ENCODE measurements at regions not wholly inside any gene's neighbourhood (a gene's known extent, or its start where the extent isn't known, plus 50 kb on each side); places are given as distances from the start of the nearest gene placed in this dataset.
"Not testable (repeated sequence)": the region's sequence is repeated elsewhere in the genome, so short reads cannot be mapped to it uniquely, and the experiment has no call there.

DNA sequence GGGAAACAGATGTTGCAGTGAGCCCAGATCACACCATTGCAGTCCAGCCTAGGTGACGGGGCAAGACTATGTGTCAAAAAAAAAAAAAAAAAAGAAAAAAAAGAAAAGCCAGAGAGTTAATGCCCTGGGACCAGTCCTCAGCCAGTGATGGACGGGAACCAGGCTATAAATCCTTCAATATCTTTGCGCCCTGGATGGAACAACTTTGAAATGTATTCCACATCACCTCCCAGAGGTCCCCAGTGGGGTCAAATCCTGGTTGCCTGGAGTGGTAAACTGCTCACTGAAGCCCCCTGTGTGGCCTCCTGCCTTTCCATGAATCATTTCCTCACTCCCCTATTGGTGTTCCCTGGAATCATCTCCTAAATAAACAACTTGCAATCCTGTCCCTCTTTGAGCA lies 166.9 kb downstream of the DEFB131A start:
- DNase-seq, result no peak
- H3K4me1 ChIP-seq (ENCODE audit: control insufficient read depth in 1 of 2, insufficient read depth in 2 of 2, low read length in 2 of 2), result no peaks in the 10 kb centered on the region
- no peak overlapping the region for H3K9ac ChIP-seq (ENCODE audit: insufficient read depth, low read length, poor library complexity, severe bottlenecking)
- H3K27me3 ChIP-seq (ENCODE audit: control insufficient read depth in 2 of 2, insufficient read depth in 2 of 2, low read length in 2 of 2), result no peaks in the 10 kb centered on the region
- H3K9me3 Mint-ChIP-seq, result peaks cover 0 to 5% (median 0%) of the 10 kb centered on the region in 7 donors
- WGBS (ENCODE audit: insufficient coverage), result 72% methylated on average over 3 of the region's 3 CpGs
- TF ChIP-seq, protein P1, sequence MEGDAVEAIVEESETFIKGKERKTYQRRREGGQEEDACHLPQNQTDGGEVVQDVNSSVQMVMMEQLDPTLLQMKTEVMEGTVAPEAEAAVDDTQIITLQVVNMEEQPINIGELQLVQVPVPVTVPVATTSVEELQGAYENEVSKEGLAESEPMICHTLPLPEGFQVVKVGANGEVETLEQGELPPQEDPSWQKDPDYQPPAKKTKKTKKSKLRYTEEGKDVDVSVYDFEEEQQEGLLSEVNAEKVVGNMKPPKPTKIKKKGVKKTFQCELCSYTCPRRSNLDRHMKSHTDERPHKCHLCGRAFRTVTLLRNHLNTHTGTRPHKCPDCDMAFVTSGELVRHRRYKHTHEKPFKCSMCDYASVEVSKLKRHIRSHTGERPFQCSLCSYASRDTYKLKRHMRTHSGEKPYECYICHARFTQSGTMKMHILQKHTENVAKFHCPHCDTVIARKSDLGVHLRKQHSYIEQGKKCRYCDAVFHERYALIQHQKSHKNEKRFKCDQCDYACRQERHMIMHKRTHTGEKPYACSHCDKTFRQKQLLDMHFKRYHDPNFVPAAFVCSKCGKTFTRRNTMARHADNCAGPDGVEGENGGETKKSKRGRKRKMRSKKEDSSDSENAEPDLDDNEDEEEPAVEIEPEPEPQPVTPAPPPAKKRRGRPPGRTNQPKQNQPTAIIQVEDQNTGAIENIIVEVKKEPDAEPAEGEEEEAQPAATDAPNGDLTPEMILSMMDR (IDR thresholded peaks at IDR 0.05), result no peak
- H2AFZ ChIP-seq (ENCODE audit: insufficient read depth, low read depth, low read length, poor library complexity, severe bottlenecking), result no peak overlapping the region
- no peak overlapping the region for H3K4me3 Mint-ChIP-seq
- no peak overlapping the region for H3K27ac Mint-ChIP-seq
- no peaks in the 10 kb centered on the region for H3K4me1 Mint-ChIP-seq
- no peak overlapping the region for H3K4me3 ChIP-seq (replicated peaks in 1 of 3; ENCODE audit: low read depth in 2 of 3, low read length in 3 of 3)
- no peak overlapping the region for H3K27ac ChIP-seq (ENCODE audit: low read depth in 1 of 2, low read length in 2 of 2)
- H3K79me2 ChIP-seq (ENCODE audit: insufficient read depth, low read length), result no peaks in the 10 kb centered on the region
- H3K4me2 ChIP-seq (replicated peaks; ENCODE audit: extremely low read depth, low read length, poor library complexity, severe bottlenecking), result no peak overlapping the region
- H3K27me3 Mint-ChIP-seq (ENCODE audit: low read depth in 3 of 3), result peaks cover 0 to 2% (median 2%) of the 10 kb centered on the region in 3 donors
- no peaks in the 10 kb centered on the region for H4K20me1 ChIP-seq (ENCODE audit: insufficient read depth, low read length)
- no peaks in the 10 kb centered on the region for H3K36me3 Mint-ChIP-seq
- intact Hi-C loops (cut with micrococcal nuclease), result no loop called here
- no peaks in the 10 kb centered on the region for H3K9me3 ChIP-seq (replicated peaks in 1 of 2; ENCODE audit: control insufficient read depth in 1 of 2, insufficient read depth in 1 of 2, low read length in 2 of 2)
- H3K36me3 ChIP-seq (replicated peaks in 1 of 2; ENCODE audit: control insufficient read depth in 1 of 2, insufficient read depth in 2 of 2, low read length in 2 of 2), result no peaks in the 10 kb centered on the region

DNA sequence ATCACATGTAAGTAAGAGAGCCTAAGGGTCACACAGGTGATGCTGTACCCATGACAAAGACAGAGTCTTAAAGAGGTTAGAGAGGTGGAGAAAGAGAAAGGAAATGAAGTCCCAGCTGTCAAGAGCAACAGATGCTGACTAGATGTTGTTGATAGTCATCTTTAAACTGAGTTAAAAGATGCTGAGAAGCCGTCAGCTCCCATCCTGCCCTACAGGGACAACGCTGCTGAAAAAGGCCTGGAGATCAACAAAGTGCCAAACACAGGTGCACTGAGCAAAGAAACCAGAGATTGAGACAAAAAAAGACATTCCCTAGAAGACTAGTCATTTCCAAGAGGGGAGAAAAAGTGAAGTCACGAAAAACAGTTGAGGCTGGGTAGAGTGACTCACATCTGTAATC lies 145.0 kb upstream of the DRD5 start:
- WGBS (ENCODE audit: insufficient coverage), result no CpG with 5 or more reads among the region's 3 CpGs
- H3K4me2 ChIP-seq (replicated peaks; ENCODE audit: extremely low read depth, low read length, poor library complexity, severe bottlenecking); DNase-seq; H3K4me1 Mint-ChIP-seq; H3K27me3 ChIP-seq (ENCODE audit: control insufficient read depth in 2 of 2, insufficient read depth in 2 of 2, low read length in 2 of 2); H3K4me3 Mint-ChIP-seq; intact Hi-C loops (cut with micrococcal nuclease); H3K9ac ChIP-seq (ENCODE audit: insufficient read depth, low read length, poor library complexity, severe bottlenecking); H3K27me3 Mint-ChIP-seq (ENCODE audit: low read depth in 3 of 3); H3K4me3 ChIP-seq (replicated peaks in 1 of 3; ENCODE audit: low read depth in 2 of 3, low read length in 3 of 3); H4K20me1 ChIP-seq (ENCODE audit: insufficient read depth, low read length); H3K36me3 ChIP-seq (replicated peaks in 1 of 2; ENCODE audit: control insufficient read depth in 1 of 2, insufficient read depth in 2 of 2, low read length in 2 of 2); H3K4me1 ChIP-seq (ENCODE audit: control insufficient read depth in 1 of 2, insufficient read depth in 2 of 2, low read length in 2 of 2); H3K27ac Mint-ChIP-seq; H3K9me3 Mint-ChIP-seq; H3K79me2 ChIP-seq (ENCODE audit: insufficient read depth, low read length); H3K27ac ChIP-seq (ENCODE audit: low read depth in 1 of 2, low read length in 2 of 2); H3K36me3 Mint-ChIP-seq; H3K9me3 ChIP-seq (replicated peaks in 1 of 2; ENCODE audit: control insufficient read depth in 1 of 2, insufficient read depth in 1 of 2, low read length in 2 of 2); H2AFZ ChIP-seq (ENCODE audit: insufficient read depth, low read depth, low read length, poor library complexity, severe bottlenecking): not testable (repeated sequence)

Data from CD14-positive monocyte (primary cell).